Upper lobe of left lung (tissue), 6 donors: ENCODE measurements at regions not wholly inside any gene's neighbourhood (a gene's known extent, or its start where the extent isn't known, plus 50 kb on each side); places are given as distances from the start of the nearest gene placed in this dataset.

Source experiments
- ATAC-seq, 2 donors: fragments of 200-7000 bp; cut with Tn5 transposase; one replicate each; pipeline ENCODE4 v1.9.1; 2022; ENCODE audit warnings: mild to moderate bottlenecking in 2 of 2, moderate library complexity in 2 of 2; ENCODE audit not compliant: low FRiP score in 2 of 2
- DNase-seq, 2 donors: peaks; one replicate each; pipeline ENCODE4 v3.0.0-alpha.2; 2019 to 2020
- H3K27ac ChIP-seq, 4 donors: fragments of 200-600 bp; sonication (generic); one replicate each; pipeline ENCODE4 v1.5.1; 2016 to 2019
- H3K27me3 ChIP-seq, 4 donors: fragments of 200-600 bp; sonication (generic); one replicate each; pipeline ENCODE4 v1.5.1; 2017 to 2019
- H3K36me3 ChIP-seq, 4 donors: fragments of 200-600 bp; sonication (generic); one replicate each; pipeline ENCODE4 v1.5.1; 2016 to 2019
- H3K4me1 ChIP-seq, 4 donors: fragments of 200-600 bp; sonication (generic); one replicate each; pipeline ENCODE4 v1.5.1; 2018 to 2019
- H3K4me3 ChIP-seq, 4 donors: fragments of 200-600 bp; sonication (generic); one replicate each; pipeline ENCODE4 v1.5.1; 2017 to 2019; ENCODE audit warnings: mild to moderate bottlenecking in 2 of 4, moderate library complexity in 1 of 4
- H3K9me3 ChIP-seq, 4 donors: fragments of 200-600 bp; sonication (generic); one replicate each; pipeline ENCODE4 v1.5.1; 2018 to 2019
- EP300 ChIP-seq, 4 donors: sonication (generic); formaldehyde crosslinking; IDR thresholded peaks; one replicate each; pipeline ENCODE4 v1.5.1; 2017; ENCODE audit warnings: antibody characterized with exemption in 4 of 4, control low read depth in 2 of 4
- POLR2A ChIP-seq, 4 donors: fragments of 450-650 bp; IDR thresholded peaks; one replicate each; pipeline ENCODE4 v1.5.1; 2016 to 2017; ENCODE audit warnings: antibody characterized with exemption in 4 of 4, mild to moderate bottlenecking in 2 of 4
- POLR2AphosphoS5 ChIP-seq, 2 donors: sonication (generic); formaldehyde crosslinking; IDR thresholded peaks; one replicate each; pipeline ENCODE4 v1.5.1; 2017; ENCODE audit warnings: antibody characterized with exemption in 2 of 2
- WGBS, 2 donors: methylation state at CpG; one replicate each; pipeline ENCODE4 v1.1.5; 2017 to 2018; 5-methylcytosine and 5-hydroxymethylcytosine counted together
- TF ChIP-seq, protein P1 (sequence below), 6 experiments: fragments of 450-650 bp in 4 of 6; fragments of 200-600 bp in 2 of 6; sonication (generic) in 2 of 6; IDR thresholded peaks; one replicate each; pipeline ENCODE4 v1.5.1; 2016 to 2019; ENCODE audit warnings: antibody characterized with exemption in 6 of 6
- donor health status: DM: no; HTN: no; CAD: no; lungs with moderate emphysema.
- donor health status: DM: no; HTN: yes; CAD: no; lungs with severe emphysema.

DNA sequence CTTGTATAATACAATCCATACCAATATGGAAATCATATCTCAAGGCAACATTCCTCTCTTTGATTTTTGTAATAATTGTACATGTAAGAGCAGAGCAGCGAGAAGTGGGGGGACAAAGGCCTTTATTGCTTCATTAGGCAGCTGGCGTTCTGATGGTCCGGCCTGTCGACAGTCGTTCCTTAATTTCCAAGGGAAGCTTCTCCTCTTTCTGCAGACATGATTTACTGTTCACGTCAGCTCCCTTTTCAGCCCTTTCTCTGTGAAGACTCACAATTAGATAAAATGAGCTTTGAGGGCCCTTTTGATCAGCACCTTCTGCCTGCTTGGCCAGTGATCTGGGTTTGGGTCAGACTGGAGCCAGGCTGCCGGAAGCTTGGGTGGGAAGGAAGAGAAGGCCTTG, 65.6 kb upstream of the CTBP2 start:
- Histone ChIP-seq H3K27ac (no peak overlapping the region), H3K4me3 (no peak overlapping the region), H3K9me3 (no peaks in the 10 kb centered on the region), H3K27me3 (no peaks in the 10 kb centered on the region), H3K4me1 (no peaks in the 10 kb centered on the region), H3K36me3 (no peaks in the 10 kb centered on the region)
- WGBS, 2 donors, result 96 to 98% methylated on average over 7 of the region's 7 CpGs
- TF ChIP-seq POLR2AphosphoS5 (IDR thresholded peaks at IDR 0.05), result no peak
- TF ChIP-seq, protein P1, sequence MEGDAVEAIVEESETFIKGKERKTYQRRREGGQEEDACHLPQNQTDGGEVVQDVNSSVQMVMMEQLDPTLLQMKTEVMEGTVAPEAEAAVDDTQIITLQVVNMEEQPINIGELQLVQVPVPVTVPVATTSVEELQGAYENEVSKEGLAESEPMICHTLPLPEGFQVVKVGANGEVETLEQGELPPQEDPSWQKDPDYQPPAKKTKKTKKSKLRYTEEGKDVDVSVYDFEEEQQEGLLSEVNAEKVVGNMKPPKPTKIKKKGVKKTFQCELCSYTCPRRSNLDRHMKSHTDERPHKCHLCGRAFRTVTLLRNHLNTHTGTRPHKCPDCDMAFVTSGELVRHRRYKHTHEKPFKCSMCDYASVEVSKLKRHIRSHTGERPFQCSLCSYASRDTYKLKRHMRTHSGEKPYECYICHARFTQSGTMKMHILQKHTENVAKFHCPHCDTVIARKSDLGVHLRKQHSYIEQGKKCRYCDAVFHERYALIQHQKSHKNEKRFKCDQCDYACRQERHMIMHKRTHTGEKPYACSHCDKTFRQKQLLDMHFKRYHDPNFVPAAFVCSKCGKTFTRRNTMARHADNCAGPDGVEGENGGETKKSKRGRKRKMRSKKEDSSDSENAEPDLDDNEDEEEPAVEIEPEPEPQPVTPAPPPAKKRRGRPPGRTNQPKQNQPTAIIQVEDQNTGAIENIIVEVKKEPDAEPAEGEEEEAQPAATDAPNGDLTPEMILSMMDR (IDR thresholded peaks at IDR 0.05), result no peak
- no peak for TF ChIP-seq EP300 (IDR thresholded peaks at IDR 0.05)
- no peak for TF ChIP-seq POLR2A (IDR thresholded peaks at IDR 0.05)
- ATAC-seq (no peak), DNase-seq (no peak)

DNA sequence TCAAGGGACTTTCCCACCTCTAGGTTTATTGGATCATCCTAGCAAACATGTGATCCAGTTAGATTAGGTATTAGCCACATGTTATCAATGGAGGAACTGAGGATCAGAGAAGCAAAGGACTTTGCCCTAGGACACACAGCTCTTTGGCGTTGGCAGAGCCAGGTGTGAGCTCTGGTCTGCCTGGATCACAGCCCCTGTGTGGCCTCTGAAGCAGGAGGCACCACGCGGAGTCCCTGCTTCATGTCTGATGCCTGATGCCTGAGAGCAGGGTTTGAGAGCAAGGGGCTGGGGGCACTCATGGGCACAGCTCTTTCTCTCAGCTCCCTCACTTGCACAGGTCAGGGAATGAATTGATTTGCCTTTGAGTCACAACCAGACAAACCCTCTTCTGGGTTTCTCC, 64.7 kb upstream of the CTBP2 start:
- Histone ChIP-seq H3K27ac (no peak overlapping the region), H3K4me1 (no peaks in the 10 kb centered on the region), H3K36me3 (no peaks in the 10 kb centered on the region), H3K27me3 (no peaks in the 10 kb centered on the region), H3K9me3 (no peaks in the 10 kb centered on the region), H3K4me3 (no peak overlapping the region)
- DNase-seq (no peak), ATAC-seq (no peak)
- TF ChIP-seq POLR2AphosphoS5 (IDR thresholded peaks at IDR 0.05), result no peak
- TF ChIP-seq, protein P1 (IDR thresholded peaks at IDR 0.05), result no peak
- TF ChIP-seq EP300 (IDR thresholded peaks at IDR 0.05), result no peak
- TF ChIP-seq POLR2A (IDR thresholded peaks at IDR 0.05), result no peak
- 89% methylated on average over 3 of the region's 3 CpGs; no CpG with 5 or more reads in 1 of the 2 donors for WGBS, 2 donors

DNA sequence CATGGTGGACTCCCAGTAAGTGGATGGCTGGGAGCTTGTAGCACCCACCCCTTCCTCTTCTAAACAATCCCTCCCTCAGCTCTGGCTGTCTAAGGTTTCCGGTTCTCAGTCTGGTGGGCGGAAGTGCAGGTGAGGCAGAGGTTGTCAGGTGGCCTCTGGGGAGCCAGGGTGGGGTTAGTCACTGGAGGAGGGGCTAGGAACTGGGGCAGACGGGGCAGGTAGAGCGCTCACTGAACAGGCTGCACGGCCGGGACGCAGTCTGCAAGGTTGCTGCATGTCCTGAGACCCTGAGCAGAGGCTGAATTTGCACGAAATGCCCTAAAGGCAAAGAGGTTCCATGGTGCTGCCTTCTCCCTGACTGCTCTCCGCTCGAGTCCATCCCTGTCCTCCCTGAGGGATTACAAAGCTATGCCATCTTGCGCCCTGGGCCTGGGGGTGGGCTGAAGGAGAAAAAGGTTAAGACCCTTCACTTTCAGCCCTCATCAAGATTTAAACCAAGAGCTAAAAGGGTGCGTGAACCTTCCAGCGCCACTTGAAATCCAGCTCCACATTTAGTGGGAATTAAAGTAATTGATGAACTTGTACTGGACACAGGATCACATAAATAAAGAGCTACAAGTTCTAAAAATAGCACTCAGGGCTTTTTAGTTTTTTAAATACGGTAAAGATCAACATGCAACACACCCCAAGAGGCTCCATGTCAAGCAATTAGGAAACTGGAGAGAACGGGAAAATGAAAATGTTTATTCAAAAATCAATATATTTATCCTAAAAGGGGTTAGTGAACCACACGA, 62.3 kb upstream of the CTBP2 start:
- TF ChIP-seq POLR2AphosphoS5 (IDR thresholded peaks at IDR 0.05), result no peak
- TF ChIP-seq, protein P1 (IDR thresholded peaks at IDR 0.05), result no peak
- no peak for TF ChIP-seq EP300 (IDR thresholded peaks at IDR 0.05)

DNA sequence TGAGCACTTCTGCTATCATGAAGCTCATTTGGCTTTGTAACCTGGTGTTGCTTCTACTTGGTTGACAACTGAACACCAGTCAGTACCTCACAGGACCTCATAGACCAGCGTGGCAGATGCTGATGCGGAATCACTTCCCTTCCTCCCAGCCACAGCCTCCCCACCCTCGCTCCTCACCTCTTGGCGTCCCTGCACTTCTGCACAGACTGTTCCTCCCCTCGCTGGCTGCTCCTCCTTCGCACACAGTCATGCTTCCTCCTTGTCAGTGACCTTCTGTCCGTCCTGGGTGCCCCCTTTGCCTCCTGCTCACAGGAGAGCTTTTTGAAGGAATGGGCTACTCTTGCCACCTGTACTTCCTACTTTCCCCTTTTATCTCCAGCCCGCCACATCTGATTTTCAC, 61.4 kb upstream of the CTBP2 start:
- no peaks in the 10 kb centered on the region for H3K9me3 ChIP-seq
- no peaks in the 10 kb centered on the region for H3K4me1 ChIP-seq
- no peak for ATAC-seq
- TF ChIP-seq EP300 (IDR thresholded peaks at IDR 0.05) (no peak), POLR2AphosphoS5 (IDR thresholded peaks at IDR 0.05) (no peak), POLR2A (IDR thresholded peaks at IDR 0.05) (no peak)
- TF ChIP-seq, protein P1 (IDR thresholded peaks at IDR 0.05), result no peak
- no peak for DNase-seq
- H3K4me3 ChIP-seq, result no peak overlapping the region
- no peak overlapping the region for H3K27ac ChIP-seq
- H3K36me3 ChIP-seq, result no peaks in the 10 kb centered on the region
- H3K27me3 ChIP-seq, result no peaks in the 10 kb centered on the region
- WGBS, 2 donors, result 62 to 75% methylated on average over 8 of the region's 8 CpGs

More for the DNA sequence above, 62.3 kb upstream of the CTBP2 start:
- H3K27ac ChIP-seq, result no peak overlapping the region
- ATAC-seq, result no peak
- no peaks in the 10 kb centered on the region for H3K27me3 ChIP-seq
- DNase-seq, result peak in 1 of 2 donors; percentile 54
- no peak overlapping the region for H3K4me3 ChIP-seq
- no peaks in the 10 kb centered on the region for H3K4me1 ChIP-seq
- WGBS, 2 donors, result 76 to 81% methylated on average over 16 of the region's 16 CpGs
- H3K9me3 ChIP-seq, result no peaks in the 10 kb centered on the region
- no peaks in the 10 kb centered on the region for H3K36me3 ChIP-seq

DNA sequence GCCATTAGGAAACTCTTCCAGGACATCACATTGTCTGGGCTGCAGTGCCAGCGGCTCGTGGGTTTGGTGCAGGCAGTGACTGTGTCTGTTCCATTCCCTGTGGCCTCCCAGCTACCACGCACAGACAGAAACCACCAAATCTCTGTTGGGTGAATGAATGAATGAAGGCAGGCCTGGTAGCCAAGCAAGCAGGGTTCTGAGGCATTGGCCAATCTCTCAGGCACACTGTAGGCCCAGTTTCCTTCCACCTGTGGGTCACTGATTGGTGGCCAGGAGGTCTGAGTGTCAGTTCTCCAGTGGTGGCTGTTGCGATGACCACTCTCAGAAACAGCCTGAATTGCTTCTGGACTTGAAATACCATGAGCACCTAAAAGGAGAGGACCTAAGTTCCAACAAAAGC, 59.4 kb upstream of the CTBP2 start:
- DNase-seq, result no peak
- H3K9me3 ChIP-seq, result no peaks in the 10 kb centered on the region
- WGBS, 2 donors, result 80 to 88% methylated on average over 1 to 4 of the region's 4 CpGs
- no peak for ATAC-seq
- no peak overlapping the region for H3K4me3 ChIP-seq
- TF ChIP-seq EP300 (IDR thresholded peaks at IDR 0.05) (no peak), POLR2A (IDR thresholded peaks at IDR 0.05) (no peak), POLR2AphosphoS5 (IDR thresholded peaks at IDR 0.05) (no peak)
- TF ChIP-seq, protein P1 (IDR thresholded peaks at IDR 0.05), result no peak
- H3K36me3 ChIP-seq, result no peaks in the 10 kb centered on the region
- no peaks in the 10 kb centered on the region for H3K4me1 ChIP-seq
- H3K27ac ChIP-seq, result no peak overlapping the region
- H3K27me3 ChIP-seq, result no peaks in the 10 kb centered on the region
